HG02884 (cell line): ENCODE measurements at regions not wholly inside any gene's neighbourhood (a gene's known extent, or its start where the extent isn't known, plus 50 kb on each side); places are given as distances from the start of the nearest gene placed in this dataset.

Experiments
- ATAC-seq: cut with Tn5 transposase; IDR thresholded peaks from one replicate; pipeline ENCODE4 v1.9.1; 2021; ENCODE audit warnings: mild to moderate bottlenecking, moderate library complexity; ENCODE audit not compliant: unreplicated experiment

- no peak for ATAC-seq
Observed at GRCh38 chr6:100269189-100269588, 195.5 kb downstream of the SIM1 start.

DNA sequence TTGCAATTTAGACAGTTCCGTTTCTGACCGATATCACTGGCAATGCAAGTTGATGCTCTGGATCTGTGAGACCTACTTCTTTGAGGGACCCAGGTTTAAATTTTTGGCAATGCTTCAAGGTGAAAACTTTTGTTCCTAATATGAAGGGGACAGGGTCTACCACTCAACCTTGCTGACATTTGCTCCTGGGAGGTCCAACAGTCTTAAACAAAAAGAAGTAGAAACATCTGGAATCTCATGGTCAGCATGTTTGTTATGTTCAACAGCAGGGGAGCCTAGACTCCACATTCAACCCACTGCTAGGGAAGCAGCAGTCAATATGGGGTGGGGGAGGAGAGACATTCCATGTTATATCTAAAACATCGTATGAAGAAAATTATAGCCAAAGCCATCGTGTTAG, 196.4 kb downstream of the SIM1 start:
- ATAC-seq = no peak

DNA sequence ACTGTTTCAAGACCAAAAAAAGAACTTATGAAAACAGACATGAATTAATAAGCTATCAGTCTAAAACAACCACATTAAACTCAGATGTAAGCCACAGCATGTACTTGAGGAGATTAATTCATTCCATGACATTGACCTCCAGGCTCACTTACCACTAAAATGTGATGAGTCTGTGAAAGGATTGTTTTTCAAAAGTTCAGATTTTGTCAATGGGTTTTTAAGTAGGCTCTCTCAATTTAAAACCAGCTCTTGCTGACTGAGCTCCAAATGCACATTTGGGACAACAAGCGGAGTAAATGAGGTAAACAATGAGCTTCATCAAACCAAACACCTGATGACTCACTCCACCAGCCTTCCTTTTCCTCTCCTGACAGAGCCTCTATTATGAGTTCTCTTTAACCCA, 197.0 kb downstream of the SIM1 start:
- no peak for ATAC-seq

DNA sequence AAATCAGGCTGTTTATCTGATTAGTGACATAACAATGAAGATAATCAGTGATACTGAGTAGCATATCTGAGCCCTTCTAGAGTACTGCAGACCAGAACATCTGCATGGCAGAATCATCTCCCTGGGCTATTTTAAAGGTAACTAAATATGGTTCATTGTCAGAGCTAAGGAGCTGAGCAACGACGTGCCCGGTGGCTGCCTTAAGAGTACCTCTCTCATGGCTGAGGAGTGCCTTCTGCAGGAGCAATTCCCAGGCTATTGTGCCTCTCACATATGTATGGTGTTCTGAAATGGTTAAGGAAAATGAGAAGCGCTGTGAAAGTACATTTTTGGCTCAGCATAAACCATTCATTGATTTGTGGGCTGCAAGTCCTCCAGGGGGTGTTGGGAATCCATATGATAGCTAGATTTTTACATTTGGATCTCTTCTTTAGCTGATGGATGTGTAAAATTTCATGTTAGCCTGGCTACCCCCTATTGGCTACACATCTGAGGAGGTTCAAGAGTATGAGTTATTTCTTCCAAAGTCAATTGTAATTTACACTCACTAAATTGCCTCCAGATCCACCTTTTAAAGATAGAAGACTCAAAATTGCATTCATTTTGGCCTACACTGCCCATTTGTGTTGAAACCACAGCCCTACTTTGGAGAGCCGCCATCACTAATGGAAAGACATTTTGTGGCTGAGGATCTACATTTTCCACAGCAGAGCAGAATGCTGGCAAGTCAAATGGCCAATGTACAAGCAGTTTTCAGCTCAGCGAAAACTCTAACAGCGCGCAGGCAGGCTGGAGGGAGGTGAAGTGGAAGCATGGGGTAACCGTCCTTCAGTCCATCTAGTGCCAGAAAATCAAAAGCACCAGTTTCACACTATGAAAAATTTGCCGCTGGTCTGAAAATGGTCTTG, 198.0 kb downstream of the SIM1 start:
- ATAC-seq = no peak

DNA sequence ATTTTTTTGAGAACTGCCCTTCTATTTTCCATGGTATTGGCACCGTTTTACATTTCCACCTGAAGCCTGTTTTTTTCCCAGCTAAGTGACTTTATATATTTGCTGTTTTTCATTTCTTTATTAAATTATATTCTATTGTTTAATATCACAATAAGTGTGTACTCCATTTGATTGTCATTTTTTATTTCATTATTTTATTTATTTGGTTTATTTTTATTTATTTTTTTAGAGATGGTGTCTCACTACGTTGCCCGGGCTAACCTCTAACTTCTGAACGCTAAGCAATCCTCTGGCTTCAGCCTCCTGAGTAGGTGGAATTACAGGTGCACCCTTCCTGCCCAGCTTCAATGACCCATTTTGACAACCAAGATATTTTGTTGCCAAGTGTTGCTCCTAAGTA, 202.6 kb downstream of the SIM1 start:
- ATAC-seq = no peak

GRCh38 chr6:100261486-100261885, 203.2 kb downstream of the SIM1 start:
- no peak for ATAC-seq

- ATAC-seq = no peak
Observed at GRCh38 chr6:100260584-100260983, 204.1 kb downstream of the SIM1 start.

GRCh38 chr6:100259865-100260264, 204.9 kb downstream of the SIM1 start:
- ATAC-seq = no peak

DNA sequence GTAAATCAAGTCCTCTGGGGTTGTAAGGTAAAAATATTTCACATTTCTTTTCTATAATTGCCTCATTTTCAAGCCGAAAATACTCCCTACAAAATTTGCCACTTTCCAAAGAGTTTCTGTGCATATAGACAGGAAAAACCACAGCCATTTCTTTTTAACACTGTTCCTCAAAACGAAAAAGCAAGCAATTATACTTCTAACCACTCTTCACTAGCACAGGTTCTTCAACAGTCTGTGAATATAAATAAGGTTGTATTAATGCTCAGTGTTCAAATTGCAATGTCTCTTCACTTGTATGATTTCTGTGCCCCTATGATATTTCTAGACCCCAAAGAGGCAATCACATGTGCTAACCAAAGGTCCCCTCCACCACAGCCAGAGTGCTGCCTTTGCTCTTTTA, 206.0 kb downstream of the SIM1 start:
- no peak for ATAC-seq

- ATAC-seq = peak; percentile 95
Observed at GRCh38 chr6:100257793-100258395, 206.8 kb downstream of the SIM1 start.

DNA sequence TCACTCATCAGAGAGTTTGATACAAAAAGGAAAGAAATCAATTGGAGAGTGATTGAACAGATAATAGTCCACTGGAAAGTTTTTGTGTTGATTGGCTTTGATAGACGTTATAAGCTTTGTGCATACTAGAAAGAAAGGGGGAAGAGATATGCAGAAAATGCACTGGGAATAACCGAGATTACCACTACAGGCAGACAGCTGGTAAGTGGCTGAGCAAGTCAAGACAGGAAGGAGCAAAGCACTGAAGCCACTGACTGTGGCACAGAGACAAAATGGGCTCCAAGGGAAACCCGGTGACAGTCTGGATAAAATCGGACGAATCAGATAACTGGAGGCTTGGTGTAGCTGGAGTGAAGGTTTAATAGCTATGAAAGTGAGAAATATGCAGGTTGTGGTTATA, 209.0 kb downstream of the SIM1 start:
- ATAC-seq = no peak

DNA sequence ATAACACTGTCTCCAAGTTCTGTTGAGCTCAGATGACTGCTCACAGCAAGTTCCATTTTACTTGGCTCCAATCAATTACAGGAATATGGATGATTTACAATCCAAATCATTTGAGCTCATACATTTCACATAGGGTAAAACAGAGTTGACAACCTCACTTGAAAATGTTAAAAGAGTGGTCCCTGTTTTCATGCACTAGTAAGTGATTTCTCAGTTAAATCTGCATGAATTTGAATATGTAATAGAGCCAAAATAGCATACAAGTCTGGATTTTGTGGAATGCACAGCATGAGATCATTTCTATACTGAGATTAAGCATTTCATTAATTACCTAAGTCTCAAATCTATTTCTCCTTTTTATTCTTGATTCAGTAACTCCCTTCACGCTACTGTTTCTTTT, 217.6 kb downstream of the SIM1 start:
- no peak for ATAC-seq

DNA sequence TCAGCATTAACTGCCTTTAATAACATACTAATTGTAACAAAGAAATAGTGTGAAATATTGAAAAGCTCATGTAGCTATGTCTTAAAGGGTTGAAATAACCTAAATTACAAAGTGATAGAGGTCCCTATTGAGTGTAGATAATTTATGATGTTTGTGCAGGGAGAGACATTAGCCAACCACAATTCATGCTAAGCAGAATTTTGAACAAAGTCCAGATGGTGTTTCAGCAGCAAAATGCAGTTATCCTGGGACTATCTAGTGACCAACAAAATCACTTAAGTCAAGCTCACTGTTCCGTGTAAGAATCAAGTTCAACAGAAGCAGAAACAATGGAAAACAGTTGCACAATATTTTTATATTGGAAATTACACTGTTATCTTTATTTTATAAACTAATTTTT, 218.5 kb downstream of the SIM1 start:
- no peak for ATAC-seq

GRCh38 chr6:100240798-100241197, 223.9 kb downstream of the SIM1 start:
- no peak for ATAC-seq

DNA sequence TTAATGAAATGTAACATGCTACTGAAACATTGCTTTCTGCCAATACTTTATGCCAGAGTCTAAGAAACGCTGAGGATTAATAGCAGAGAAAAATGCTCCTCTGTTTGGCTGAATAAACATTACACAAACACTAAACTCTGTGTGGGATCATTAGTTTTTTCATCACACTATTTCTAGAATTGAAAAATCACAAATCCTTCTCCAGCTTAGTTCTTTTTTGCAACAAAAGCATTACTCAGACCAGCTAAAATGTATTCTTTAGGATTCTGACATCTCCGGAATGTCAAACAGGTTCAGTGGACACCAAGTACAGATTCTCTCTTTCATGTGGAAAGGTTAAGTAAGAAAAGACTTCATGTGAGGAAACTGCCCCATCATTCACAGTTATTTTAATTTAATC, 226.9 kb downstream of the SIM1 start:
- ATAC-seq = no peak

DNA sequence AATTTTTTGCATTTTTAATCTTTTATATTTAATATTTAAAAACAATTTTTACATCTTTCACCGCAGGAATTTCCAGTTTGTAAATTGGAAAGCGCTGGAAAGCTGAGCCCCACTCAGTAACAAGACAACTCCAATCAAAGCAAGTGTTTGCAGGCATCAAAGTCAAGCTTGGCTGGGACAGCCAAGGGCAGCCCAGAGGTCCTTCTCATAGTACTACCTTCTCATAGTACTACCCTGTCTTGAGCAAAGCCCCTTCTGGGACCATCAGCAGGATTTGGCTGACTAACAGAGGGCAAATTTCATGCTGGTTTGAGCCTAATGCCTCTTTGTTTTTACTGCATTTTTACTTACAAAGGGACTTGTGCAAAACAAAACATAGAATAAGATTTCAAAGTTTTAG, 228.3 kb downstream of the SIM1 start:
- ATAC-seq = no peak

- ATAC-seq = no peak
Observed at GRCh38 chr6:100235631-100236030, 229.1 kb downstream of the SIM1 start.

GRCh38 chr6:100234625-100235024, 230.1 kb downstream of the SIM1 start:
- ATAC-seq = no peak

- ATAC-seq = no peak
Observed at GRCh38 chr6:100232781-100233573, 231.7 kb downstream of the SIM1 start.

DNA sequence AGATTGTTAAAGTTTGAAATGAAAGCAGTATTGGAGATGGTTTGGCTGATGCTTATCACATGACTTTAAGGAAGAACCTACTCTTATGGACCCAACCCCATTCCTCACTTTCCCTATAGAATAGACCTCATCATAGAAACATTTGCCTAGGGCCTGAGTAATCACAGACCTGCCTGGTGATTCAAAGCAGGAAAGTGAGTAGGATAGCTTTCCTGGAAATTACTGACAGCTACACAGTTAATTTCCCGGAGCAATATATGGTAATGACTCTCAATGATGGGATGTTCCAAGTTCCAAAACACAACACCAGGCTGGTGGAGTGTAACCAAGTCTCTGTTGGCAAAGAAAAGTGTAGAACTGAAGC, 233.8 kb downstream of the SIM1 start:
- no peak for ATAC-seq

DNA sequence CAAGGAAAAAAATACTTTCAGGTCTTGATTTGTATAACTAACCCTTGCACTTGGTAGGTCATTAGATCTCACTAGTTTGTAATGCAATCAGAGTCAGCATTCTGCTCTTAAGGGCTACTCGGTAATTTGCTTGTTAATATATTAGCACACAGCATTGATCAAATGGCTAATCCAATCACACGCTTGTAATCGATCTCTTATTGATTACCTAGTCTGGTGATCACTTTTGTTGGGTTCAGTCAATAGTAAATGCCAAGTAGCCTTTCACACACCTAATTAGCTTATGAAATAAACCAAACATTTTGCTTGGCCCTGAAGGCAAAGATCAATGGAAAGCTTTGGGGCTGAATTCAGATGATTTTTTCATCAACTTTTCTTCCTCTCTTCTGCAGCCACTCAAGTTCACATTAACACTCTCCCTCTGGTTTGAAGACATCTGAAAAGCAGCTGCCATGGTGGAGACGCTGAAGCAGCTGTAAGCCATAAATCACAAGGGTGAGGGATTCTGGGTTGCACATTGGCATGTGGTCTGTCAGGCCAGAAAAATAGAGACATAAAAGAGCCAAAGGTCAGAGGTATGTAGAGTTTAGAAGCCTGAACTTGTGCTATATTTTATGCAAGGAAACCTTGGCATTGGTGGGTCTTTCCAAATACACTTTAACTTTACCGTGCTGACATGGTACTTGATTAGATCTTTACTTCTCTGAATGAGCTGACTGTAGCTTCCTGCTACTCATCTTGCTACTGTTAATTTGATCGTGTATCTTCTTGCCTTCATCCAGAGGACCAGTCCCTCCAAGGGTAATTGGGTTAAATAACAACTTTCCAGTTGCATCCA, 234.4 kb downstream of the SIM1 start:
- no peak for ATAC-seq
